Hepatocyte (in vitro differentiated cells): ENCODE measurements at regions not wholly inside any gene's neighbourhood (a gene's known extent, or its start where the extent isn't known, plus 50 kb on each side); places are given as distances from the start of the nearest gene placed in this dataset.

Experiments used
- DNase-seq: peaks from one replicate; pipeline ENCODE4 v3.0.0-alpha.2; 2016; ENCODE audit warnings: low spot score
- H2AFZ ChIP-seq: fragments of 200-600 bp; sonication (generic); 2 replicates; pipeline ENCODE4 v1.6.0; 2016; ENCODE audit warnings: antibody characterized with exemption, mild to moderate bottlenecking
- H3K27ac ChIP-seq: fragments of 200-600 bp; sonication (generic); 2 replicates; pipeline ENCODE4 v1.5.1; 2016; ENCODE audit warnings: mild to moderate bottlenecking
- H3K27me3 ChIP-seq: fragments of 200-600 bp; sonication (generic); 2 replicates; pipeline ENCODE4 v1.6.1; 2016
- H3K36me3 ChIP-seq: fragments of 200-600 bp; sonication (generic); replicated peaks from 2 replicates; pipeline ENCODE4 v1.5.1; 2016; ENCODE audit warnings: low read depth; ENCODE audit not compliant: insufficient read depth
- H3K4me1 ChIP-seq: fragments of 200-600 bp; sonication (generic); 2 replicates; pipeline ENCODE4 v1.5.1; 2016; ENCODE audit warnings: mild to moderate bottlenecking, moderate library complexity; ENCODE audit not compliant: insufficient read depth
- H3K4me2 ChIP-seq: fragments of 200-600 bp; sonication (generic); 2 replicates; pipeline ENCODE4 v1.6.0; 2016
- H3K4me3 ChIP-seq: fragments of 200-600 bp; sonication (generic); 2 replicates; pipeline ENCODE4 v1.5.1; 2016; ENCODE audit warnings: mild to moderate bottlenecking
- H3K79me2 ChIP-seq: fragments of 200-600 bp; sonication (generic); 2 replicates; pipeline ENCODE4 v1.6.0; 2017; ENCODE audit warnings: mild to moderate bottlenecking
- H3K9me2 ChIP-seq: fragments of 200-600 bp; sonication (generic); replicated peaks from 2 replicates; pipeline ENCODE4 v1.6.0; 2017; ENCODE audit warnings: mild to moderate bottlenecking; ENCODE audit not compliant: insufficient read depth
- H3K9me3 ChIP-seq: fragments of 200-600 bp; sonication (generic); 2 replicates; pipeline ENCODE4 v1.5.1; 2016; ENCODE audit warnings: low read depth, mild to moderate bottlenecking
- H4K20me1 ChIP-seq: fragments of 200-600 bp; sonication (generic); 2 replicates; pipeline ENCODE4 v1.6.0; 2016; ENCODE audit warnings: mild to moderate bottlenecking; ENCODE audit not compliant: insufficient read depth, poor library complexity, severe bottlenecking
- EZH2 ChIP-seq: fragments of 200-600 bp; sonication (generic); IDR thresholded peaks from 2 replicates; pipeline ENCODE4 v1.6.1; 2016; ENCODE audit warnings: antibody characterized with exemption, mild to moderate bottlenecking, borderline replicate concordance
- EZH2phosphoT487 ChIP-seq: fragments of 200-600 bp; sonication (generic); IDR thresholded peaks from one replicate; pipeline ENCODE4 v1.6.1; 2018; ENCODE audit warnings: antibody characterized with exemption, mild to moderate bottlenecking, low read depth, moderate library complexity; ENCODE audit not compliant: unreplicated experiment, severe bottlenecking
- WGBS: methylation state at CpG from one replicate; pipeline ENCODE4 v1.1.6; 2016; ENCODE audit warnings: low lambda C conversion rate; ENCODE audit errors: missing lambda C conversion rate; 5-methylcytosine and 5-hydroxymethylcytosine counted together
- TF ChIP-seq, protein P1 (sequence below): fragments of 200-600 bp; sonication (generic); IDR thresholded peaks from 2 replicates; pipeline ENCODE4 v1.5.1; 2016; ENCODE audit warnings: antibody characterized with exemption, mild to moderate bottlenecking; ENCODE audit not compliant: poor library complexity

- Histone ChIP-seq H3K36me3 (no peaks in the 10 kb centered on the region), H4K20me1 (no peaks in the 10 kb centered on the region), H3K9me2 (no peaks in the 10 kb centered on the region), H2AFZ (no peak overlapping the region), H3K79me2 (no peaks in the 10 kb centered on the region), H3K27ac (peak overlapping the region; percentile 23), H3K4me1 (peaks cover 25% of the 10 kb centered on the region), H3K27me3 (no peaks in the 10 kb centered on the region), H3K4me2 (no peak overlapping the region), H3K4me3 (no peak overlapping the region), H3K9me3 (no peaks in the 10 kb centered on the region)
- DNase-seq, result no peak
- WGBS, result 91% methylated on average over 7 of the region's 7 CpGs
- no peak for TF ChIP-seq EZH2phosphoT487
- TF ChIP-seq, protein P1, sequence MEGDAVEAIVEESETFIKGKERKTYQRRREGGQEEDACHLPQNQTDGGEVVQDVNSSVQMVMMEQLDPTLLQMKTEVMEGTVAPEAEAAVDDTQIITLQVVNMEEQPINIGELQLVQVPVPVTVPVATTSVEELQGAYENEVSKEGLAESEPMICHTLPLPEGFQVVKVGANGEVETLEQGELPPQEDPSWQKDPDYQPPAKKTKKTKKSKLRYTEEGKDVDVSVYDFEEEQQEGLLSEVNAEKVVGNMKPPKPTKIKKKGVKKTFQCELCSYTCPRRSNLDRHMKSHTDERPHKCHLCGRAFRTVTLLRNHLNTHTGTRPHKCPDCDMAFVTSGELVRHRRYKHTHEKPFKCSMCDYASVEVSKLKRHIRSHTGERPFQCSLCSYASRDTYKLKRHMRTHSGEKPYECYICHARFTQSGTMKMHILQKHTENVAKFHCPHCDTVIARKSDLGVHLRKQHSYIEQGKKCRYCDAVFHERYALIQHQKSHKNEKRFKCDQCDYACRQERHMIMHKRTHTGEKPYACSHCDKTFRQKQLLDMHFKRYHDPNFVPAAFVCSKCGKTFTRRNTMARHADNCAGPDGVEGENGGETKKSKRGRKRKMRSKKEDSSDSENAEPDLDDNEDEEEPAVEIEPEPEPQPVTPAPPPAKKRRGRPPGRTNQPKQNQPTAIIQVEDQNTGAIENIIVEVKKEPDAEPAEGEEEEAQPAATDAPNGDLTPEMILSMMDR, result no peak
- no peak for TF ChIP-seq EZH2
Measured at GRCh38 chr22:27436591-27436990, 365.0 kb downstream of the MN1 start.

GRCh38 chr22:27437570-27437969, 364.0 kb downstream of the MN1 start:
- Histone ChIP-seq H3K27me3 (no peaks in the 10 kb centered on the region), H3K4me1 (peaks cover 25% of the 10 kb centered on the region), H2AFZ (no peak overlapping the region), H3K36me3 (no peaks in the 10 kb centered on the region), H4K20me1 (no peaks in the 10 kb centered on the region), H3K27ac (no peak overlapping the region), H3K9me2 (no peaks in the 10 kb centered on the region), H3K79me2 (no peaks in the 10 kb centered on the region), H3K4me2 (no peak overlapping the region), H3K4me3 (no peak overlapping the region), H3K9me3 (no peaks in the 10 kb centered on the region)
- no peak for DNase-seq
- WGBS, result 81% methylated on average over 4 of the region's 4 CpGs
- TF ChIP-seq, protein P1, result no peak
- TF ChIP-seq EZH2phosphoT487 (no peak), EZH2 (no peak)

GRCh38 chr22:27438271-27438980, 363.1 kb downstream of the MN1 start:
- H2AFZ ChIP-seq, result no peak overlapping the region

More at GRCh38 chr22:27438271-27438980, 363.1 kb downstream of the MN1 start:
- Histone ChIP-seq H3K27ac (no peak overlapping the region), H3K27me3 (no peaks in the 10 kb centered on the region), H4K20me1 (no peaks in the 10 kb centered on the region), H3K9me3 (no peaks in the 10 kb centered on the region), H3K4me2 (peak overlapping the region; percentile 8), H3K9me2 (no peaks in the 10 kb centered on the region), H3K79me2 (no peaks in the 10 kb centered on the region), H3K4me1 (peaks cover 22% of the 10 kb centered on the region), H3K4me3 (no peak overlapping the region), H3K36me3 (no peaks in the 10 kb centered on the region)
- no peak for TF ChIP-seq EZH2phosphoT487
- TF ChIP-seq, protein P1, result peak; percentile 5
- no peak for TF ChIP-seq EZH2
- 35% methylated on average over 22 of the region's 22 CpGs for WGBS
- peak; percentile 57 for DNase-seq
